ENCODE measurements at regions not wholly inside any gene's neighbourhood (a gene's known extent, or its start where the extent isn't known, plus 50 kb on each side); places are given as distances from the start of the nearest gene placed in this dataset.

GRCh38 chr14:30427401-30427800 lies 131.6 kb upstream of the G2E3 start:
- 76 to 83% methylated on average over 2 of the region's 2 CpGs for WGBS, 2 donors
- Histone ChIP-seq H3K9me3 (ENCODE audit: control insufficient read depth in 2 of 2, insufficient read depth in 1 of 2, low read depth in 1 of 2, low read length in 1 of 2) (no peaks in the 10 kb centered on the region), H3K4me1 (ENCODE audit: control insufficient read depth in 2 of 2, insufficient read depth in 2 of 2, low read length in 1 of 2) (no peaks in the 10 kb centered on the region), H3K4me3 (ENCODE audit: low read depth in 1 of 2, low read length in 2 of 2) (no peak overlapping the region), H3K27ac (ENCODE audit: low read depth in 2 of 2, low read length in 1 of 2) (no peak overlapping the region), H3K36me3 (ENCODE audit: control insufficient read depth in 2 of 2, insufficient read depth in 2 of 2, low read length in 1 of 2) (no peaks in the 10 kb centered on the region), H3K27me3 (ENCODE audit: control insufficient read depth in 1 of 2, insufficient read depth in 2 of 2, low read length in 2 of 2) (no peaks in the 10 kb centered on the region)

DNA sequence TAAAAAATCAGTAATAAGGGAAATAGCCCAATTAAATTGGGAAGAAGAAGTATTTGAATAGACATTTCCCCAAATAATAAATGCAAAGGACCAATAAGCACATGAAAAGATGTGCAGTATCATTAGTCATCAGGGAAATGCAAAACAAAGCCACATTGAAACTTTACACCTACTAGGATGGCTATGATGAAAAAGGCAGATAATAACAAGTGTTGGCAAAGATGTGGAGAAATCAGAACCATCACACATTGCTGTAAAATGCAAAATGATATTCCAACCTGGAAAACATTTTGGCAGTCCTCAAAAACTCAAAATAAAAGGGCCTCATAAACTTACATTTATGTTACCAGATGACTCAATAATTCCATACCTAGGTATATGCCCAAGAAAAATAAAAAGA lies 131.1 kb upstream of the G2E3 start:
- H3K27me3 ChIP-seq (ENCODE audit: control insufficient read depth in 1 of 2, insufficient read depth in 2 of 2, low read length in 2 of 2): no peaks in the 10 kb centered on the region
- no peak overlapping the region for H3K27ac ChIP-seq (ENCODE audit: low read depth in 2 of 2, low read length in 1 of 2)
- H3K36me3 ChIP-seq (ENCODE audit: control insufficient read depth in 2 of 2, insufficient read depth in 2 of 2, low read length in 1 of 2): no peaks in the 10 kb centered on the region
- no peaks in the 10 kb centered on the region for H3K4me1 ChIP-seq (ENCODE audit: control insufficient read depth in 2 of 2, insufficient read depth in 2 of 2, low read length in 1 of 2)
- H3K9me3 ChIP-seq (ENCODE audit: control insufficient read depth in 2 of 2, insufficient read depth in 1 of 2, low read depth in 1 of 2, low read length in 1 of 2): no peaks in the 10 kb centered on the region
- no peak overlapping the region for H3K4me3 ChIP-seq (ENCODE audit: low read depth in 1 of 2, low read length in 2 of 2)

DNA sequence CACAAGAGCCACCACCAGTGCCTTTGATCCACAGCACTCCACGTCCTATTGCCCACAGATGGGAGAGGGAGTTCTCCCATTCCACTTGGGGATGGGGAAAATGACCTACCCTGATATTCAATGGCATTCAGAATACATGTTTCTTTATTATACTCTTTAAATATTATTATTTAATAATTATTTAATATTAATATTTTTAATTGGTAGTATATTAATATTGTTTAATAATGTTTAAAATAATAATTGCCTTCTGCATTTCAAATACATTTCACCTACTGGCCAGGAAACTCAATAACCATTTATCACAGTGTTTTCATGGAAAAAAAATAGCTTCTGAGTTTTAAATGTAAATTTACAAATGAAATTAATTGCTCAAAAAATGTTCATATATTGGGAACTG lies 127.4 kb upstream of the G2E3 start:
- no peak overlapping the region for H3K4me3 ChIP-seq (ENCODE audit: low read depth in 1 of 2, low read length in 2 of 2)
- H3K4me1 ChIP-seq (ENCODE audit: control insufficient read depth in 2 of 2, insufficient read depth in 2 of 2, low read length in 1 of 2): no peaks in the 10 kb centered on the region
- H3K36me3 ChIP-seq (ENCODE audit: control insufficient read depth in 2 of 2, insufficient read depth in 2 of 2, low read length in 1 of 2): no peaks in the 10 kb centered on the region
- no peaks in the 10 kb centered on the region for H3K9me3 ChIP-seq (ENCODE audit: control insufficient read depth in 2 of 2, insufficient read depth in 1 of 2, low read depth in 1 of 2, low read length in 1 of 2)
- H3K27me3 ChIP-seq (ENCODE audit: control insufficient read depth in 1 of 2, insufficient read depth in 2 of 2, low read length in 2 of 2): no peaks in the 10 kb centered on the region
- 50 to 59% methylated on average over 1 of the region's 1 CpG for WGBS, 2 donors
- H3K27ac ChIP-seq (ENCODE audit: low read depth in 2 of 2, low read length in 1 of 2): no peak overlapping the region

DNA sequence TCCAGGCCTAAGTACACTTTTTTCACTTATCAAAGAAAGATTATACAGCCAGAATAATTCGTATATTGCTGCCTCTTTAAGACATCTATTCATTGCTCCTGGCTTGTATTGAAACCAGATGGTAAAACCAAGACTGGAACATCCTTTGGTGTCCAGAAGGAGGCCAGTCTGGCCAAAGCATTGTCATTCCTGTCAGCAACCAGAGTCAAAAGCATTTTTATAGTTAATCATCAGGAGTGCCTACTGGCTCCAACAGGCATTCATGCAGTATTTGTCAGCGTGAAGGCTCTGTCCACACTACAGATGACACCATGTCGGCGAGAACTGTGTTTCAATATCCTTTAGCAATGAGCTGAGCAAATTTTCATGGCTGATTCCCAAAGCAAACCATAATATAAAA lies 118.0 kb upstream of the G2E3 start:
- Histone ChIP-seq H3K36me3 (ENCODE audit: control insufficient read depth in 2 of 2, insufficient read depth in 2 of 2, low read length in 1 of 2) (no peaks in the 10 kb centered on the region), H3K4me1 (ENCODE audit: control insufficient read depth in 2 of 2, insufficient read depth in 2 of 2, low read length in 1 of 2) (no peaks in the 10 kb centered on the region), H3K9me3 (ENCODE audit: control insufficient read depth in 2 of 2, insufficient read depth in 1 of 2, low read depth in 1 of 2, low read length in 1 of 2) (no peaks in the 10 kb centered on the region), H3K4me3 (ENCODE audit: low read depth in 1 of 2, low read length in 2 of 2) (no peak overlapping the region), H3K27me3 (ENCODE audit: control insufficient read depth in 1 of 2, insufficient read depth in 2 of 2, low read length in 2 of 2) (no peaks in the 10 kb centered on the region), H3K27ac (ENCODE audit: low read depth in 2 of 2, low read length in 1 of 2) (no peak overlapping the region)
- WGBS, 2 donors: 85 to 88% methylated on average over 4 of the region's 4 CpGs

DNA sequence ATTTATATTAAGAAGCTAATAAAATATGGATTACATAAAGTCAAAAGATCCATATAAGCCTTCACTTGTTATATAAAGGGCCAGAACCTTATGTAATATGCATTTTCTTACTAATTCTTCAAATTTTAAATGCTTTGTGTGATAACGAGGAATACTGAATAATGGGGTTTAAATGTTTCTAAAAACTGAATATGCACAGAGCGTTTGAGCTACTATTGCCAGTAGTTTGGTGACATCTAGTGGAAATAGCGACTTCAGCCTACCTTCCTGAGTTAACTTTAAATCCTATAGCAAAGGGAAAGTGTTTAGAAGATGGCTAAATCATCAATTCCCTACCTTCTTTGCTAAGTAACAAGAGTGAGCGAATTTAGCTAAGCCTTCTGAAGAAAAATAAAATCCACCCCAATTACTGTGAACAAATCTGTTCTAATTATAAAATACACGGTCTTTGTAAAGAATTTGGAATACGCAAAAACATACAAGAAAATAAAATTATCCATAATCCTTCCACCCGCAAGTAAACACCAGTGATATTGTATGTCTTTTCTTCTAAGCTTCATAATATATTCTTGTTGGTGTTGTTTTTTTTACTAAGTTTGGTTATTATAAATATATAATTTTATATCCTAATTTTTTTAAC lies 115.5 kb upstream of the G2E3 start:
- H3K4me3 ChIP-seq (ENCODE audit: low read depth in 1 of 2, low read length in 2 of 2): no peak overlapping the region
- no peaks in the 10 kb centered on the region for H3K4me1 ChIP-seq (ENCODE audit: control insufficient read depth in 2 of 2, insufficient read depth in 2 of 2, low read length in 1 of 2)
- no peaks in the 10 kb centered on the region for H3K27me3 ChIP-seq (ENCODE audit: control insufficient read depth in 1 of 2, insufficient read depth in 2 of 2, low read length in 2 of 2)
- no peaks in the 10 kb centered on the region for H3K36me3 ChIP-seq (ENCODE audit: control insufficient read depth in 2 of 2, insufficient read depth in 2 of 2, low read length in 1 of 2)
- WGBS, 2 donors: 43 to 46% methylated on average over 7 of the region's 7 CpGs
- H3K27ac ChIP-seq (ENCODE audit: low read depth in 2 of 2, low read length in 1 of 2): no peak overlapping the region
- no peaks in the 10 kb centered on the region for H3K9me3 ChIP-seq (ENCODE audit: control insufficient read depth in 2 of 2, insufficient read depth in 1 of 2, low read depth in 1 of 2, low read length in 1 of 2)

DNA sequence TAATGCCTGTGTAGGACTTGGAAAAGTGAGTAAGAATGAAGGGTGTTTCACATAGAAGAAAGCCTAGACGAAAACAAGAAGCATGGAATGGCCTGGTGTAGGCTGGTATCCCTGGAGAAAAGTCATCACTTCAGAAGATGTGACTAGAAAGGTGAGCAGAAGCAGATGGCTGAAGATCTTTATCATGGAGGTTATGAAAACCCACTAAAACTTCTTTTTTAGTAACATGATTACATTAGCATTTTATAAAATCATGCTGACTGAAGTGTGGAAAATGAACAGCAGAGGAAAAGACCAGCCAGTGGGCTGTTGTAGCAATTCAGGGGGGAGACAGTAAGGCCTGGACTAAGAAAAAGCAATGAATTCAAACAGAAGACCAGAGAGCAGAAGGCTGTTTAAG lies 114.5 kb upstream of the G2E3 start:
- no peaks in the 10 kb centered on the region for H3K9me3 ChIP-seq (ENCODE audit: control insufficient read depth in 2 of 2, insufficient read depth in 1 of 2, low read depth in 1 of 2, low read length in 1 of 2)
- H3K27me3 ChIP-seq (ENCODE audit: control insufficient read depth in 1 of 2, insufficient read depth in 2 of 2, low read length in 2 of 2): no peaks in the 10 kb centered on the region
- no peaks in the 10 kb centered on the region for H3K36me3 ChIP-seq (ENCODE audit: control insufficient read depth in 2 of 2, insufficient read depth in 2 of 2, low read length in 1 of 2)
- no peak overlapping the region for H3K4me3 ChIP-seq (ENCODE audit: low read depth in 1 of 2, low read length in 2 of 2)
- no peaks in the 10 kb centered on the region for H3K4me1 ChIP-seq (ENCODE audit: control insufficient read depth in 2 of 2, insufficient read depth in 2 of 2, low read length in 1 of 2)
- 69 to 72% methylated on average over 1 of the region's 1 CpG for WGBS, 2 donors
- no peak overlapping the region for H3K27ac ChIP-seq (ENCODE audit: low read depth in 2 of 2, low read length in 1 of 2)

DNA sequence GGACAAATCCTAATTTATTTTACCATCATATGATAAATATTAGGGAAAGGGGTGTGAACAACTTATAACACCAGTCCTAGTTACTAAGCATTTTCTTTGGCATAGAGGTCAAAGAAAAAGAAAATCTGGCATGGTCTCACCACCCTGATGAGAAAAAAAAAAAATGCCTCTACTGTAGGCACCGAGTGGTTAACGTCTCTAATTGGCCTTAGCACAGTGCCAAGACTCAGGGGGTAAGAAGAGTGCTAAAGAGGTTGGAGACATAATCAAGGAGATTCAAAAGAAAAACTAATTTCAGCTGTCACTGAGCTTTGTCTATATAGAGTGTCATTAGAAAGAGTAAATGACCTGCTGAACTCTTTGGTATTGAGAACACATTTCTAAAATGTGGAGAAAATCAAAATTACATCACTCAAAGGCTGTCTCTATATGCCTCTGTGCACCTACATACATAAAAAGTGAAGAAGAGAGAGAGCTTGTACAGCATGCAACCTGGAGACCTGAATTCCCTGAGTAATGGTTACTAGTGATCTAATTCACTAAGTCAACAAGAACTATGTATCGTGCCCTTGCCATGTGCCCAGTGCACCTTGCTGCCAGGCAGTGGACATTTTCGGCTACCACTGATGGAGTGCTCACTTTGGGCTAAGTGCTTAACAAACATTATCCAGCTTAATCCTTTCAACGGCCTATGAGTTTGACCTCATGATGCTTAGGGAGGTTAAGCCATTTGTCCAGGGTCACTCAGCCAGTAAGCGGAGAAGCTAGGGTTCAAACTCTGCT lies 113.8 kb upstream of the G2E3 start:
- WGBS, 2 donors: 60 to 62% methylated on average over 6 of the region's 6 CpGs
- Histone ChIP-seq H3K36me3 (ENCODE audit: control insufficient read depth in 2 of 2, insufficient read depth in 2 of 2, low read length in 1 of 2) (no peaks in the 10 kb centered on the region), H3K27ac (ENCODE audit: low read depth in 2 of 2, low read length in 1 of 2) (no peak overlapping the region), H3K4me1 (ENCODE audit: control insufficient read depth in 2 of 2, insufficient read depth in 2 of 2, low read length in 1 of 2) (no peaks in the 10 kb centered on the region), H3K9me3 (ENCODE audit: control insufficient read depth in 2 of 2, insufficient read depth in 1 of 2, low read depth in 1 of 2, low read length in 1 of 2) (no peaks in the 10 kb centered on the region), H3K27me3 (ENCODE audit: control insufficient read depth in 1 of 2, insufficient read depth in 2 of 2, low read length in 2 of 2) (no peaks in the 10 kb centered on the region), H3K4me3 (ENCODE audit: low read depth in 1 of 2, low read length in 2 of 2) (no peak overlapping the region)

DNA sequence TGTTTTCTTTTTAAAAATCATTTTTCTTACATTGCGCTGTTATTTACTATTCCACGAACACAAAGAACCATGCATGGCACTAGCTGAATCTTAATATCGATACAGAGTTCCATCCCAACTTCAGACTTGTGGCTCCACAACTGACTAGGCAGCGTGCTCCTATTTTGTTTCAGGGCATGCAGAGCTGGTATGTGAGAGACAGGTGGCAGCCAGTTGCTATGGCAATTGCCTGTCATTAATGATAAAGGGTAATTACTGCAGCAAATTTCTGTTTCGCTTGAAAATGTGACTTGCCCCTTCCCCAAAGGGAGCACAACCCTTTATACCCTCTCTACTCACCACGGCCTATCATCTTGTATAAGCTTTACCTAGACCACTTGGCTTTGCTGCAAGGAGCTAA lies 113.1 kb upstream of the G2E3 start:
- 82 to 85% methylated on average over 6 of the region's 6 CpGs for WGBS, 2 donors
- H3K27ac ChIP-seq (ENCODE audit: low read depth in 2 of 2, low read length in 1 of 2): no peak overlapping the region
- no peak overlapping the region for H3K4me3 ChIP-seq (ENCODE audit: low read depth in 1 of 2, low read length in 2 of 2)
- no peaks in the 10 kb centered on the region for H3K9me3 ChIP-seq (ENCODE audit: control insufficient read depth in 2 of 2, insufficient read depth in 1 of 2, low read depth in 1 of 2, low read length in 1 of 2)
- H3K27me3 ChIP-seq (ENCODE audit: control insufficient read depth in 1 of 2, insufficient read depth in 2 of 2, low read length in 2 of 2): no peaks in the 10 kb centered on the region
- H3K36me3 ChIP-seq (ENCODE audit: control insufficient read depth in 2 of 2, insufficient read depth in 2 of 2, low read length in 1 of 2): no peaks in the 10 kb centered on the region
- no peaks in the 10 kb centered on the region for H3K4me1 ChIP-seq (ENCODE audit: control insufficient read depth in 2 of 2, insufficient read depth in 2 of 2, low read length in 1 of 2)

DNA sequence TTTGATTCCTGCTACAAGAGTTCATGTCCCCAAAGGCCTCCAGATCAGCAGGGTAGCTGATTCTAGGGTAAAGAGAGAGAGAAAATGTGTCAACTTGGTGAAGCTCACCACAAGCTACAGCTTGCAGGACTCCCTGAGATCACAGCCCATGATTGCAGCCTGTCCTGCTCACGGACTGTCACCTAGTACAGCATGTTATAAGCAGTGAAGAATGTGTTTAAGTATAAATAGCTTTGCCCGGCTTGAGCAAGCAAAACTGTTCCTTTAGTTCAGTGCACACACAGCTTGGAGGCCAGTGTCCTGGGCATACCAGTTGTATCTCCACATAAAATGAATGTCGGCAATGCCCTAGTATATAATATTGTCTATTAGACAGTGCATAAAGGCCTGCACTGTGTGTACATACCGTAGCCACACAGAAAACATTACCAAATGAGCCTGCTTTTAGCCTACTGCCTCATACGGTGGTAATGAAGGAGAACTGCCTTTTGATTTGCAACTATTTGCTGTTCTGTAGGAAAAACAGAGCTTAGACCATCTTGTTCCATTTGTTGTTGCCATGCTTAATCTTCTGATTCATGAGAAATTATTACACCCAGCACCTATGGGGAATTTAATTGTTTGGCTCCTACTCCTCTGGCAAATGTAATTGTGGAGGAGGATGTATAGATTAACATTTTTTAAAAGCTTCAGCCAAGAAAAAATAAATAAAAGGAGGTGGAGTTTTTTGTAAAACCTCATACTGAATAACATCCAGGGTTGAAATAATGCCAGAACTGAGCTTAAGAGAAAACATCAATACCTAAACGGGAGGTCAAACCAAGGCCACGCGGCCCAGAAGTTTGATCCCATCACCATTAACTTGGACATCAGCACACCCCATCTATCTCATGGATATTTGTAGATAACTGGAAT lies 108.1 kb upstream of the G2E3 start:
- H3K4me3 ChIP-seq (ENCODE audit: low read depth in 1 of 2, low read length in 2 of 2): no peak overlapping the region
- H3K27me3 ChIP-seq (ENCODE audit: control insufficient read depth in 1 of 2, insufficient read depth in 2 of 2, low read length in 2 of 2): no peaks in the 10 kb centered on the region
- no peaks in the 10 kb centered on the region for H3K36me3 ChIP-seq (ENCODE audit: control insufficient read depth in 2 of 2, insufficient read depth in 2 of 2, low read length in 1 of 2)
- WGBS, 2 donors: 48 to 49% methylated on average over 8 of the region's 8 CpGs
- no peaks in the 10 kb centered on the region for H3K9me3 ChIP-seq (ENCODE audit: control insufficient read depth in 2 of 2, insufficient read depth in 1 of 2, low read depth in 1 of 2, low read length in 1 of 2)
- H3K4me1 ChIP-seq (ENCODE audit: control insufficient read depth in 2 of 2, insufficient read depth in 2 of 2, low read length in 1 of 2): no peaks in the 10 kb centered on the region
- no peak overlapping the region for H3K27ac ChIP-seq (ENCODE audit: low read depth in 2 of 2, low read length in 1 of 2)
